HUES6 (cell line): ENCODE measurements at regions not wholly inside any gene's neighbourhood (a gene's known extent, or its start where the extent isn't known, plus 50 kb on each side); places are given as distances from the start of the nearest gene placed in this dataset.

Experiments
- H3K27ac ChIP-seq: 2 replicates; pipeline ENCODE4 v1.7.0; 2013; ENCODE audit warnings: low read depth, mild to moderate bottlenecking, low read length, inconsistent platforms
- H3K27me3 ChIP-seq: 2 replicates; pipeline ENCODE4 v1.6.1; 2013; ENCODE audit warnings: low read length; ENCODE audit not compliant: control insufficient read depth, insufficient read depth
- H3K36me3 ChIP-seq: 2 replicates; pipeline ENCODE4 v1.6.1; 2013; ENCODE audit warnings: low read length; ENCODE audit not compliant: control insufficient read depth, insufficient read depth
- H3K4me1 ChIP-seq: 2 replicates; pipeline ENCODE4 v1.6.1; 2013; ENCODE audit warnings: low read length; ENCODE audit not compliant: control insufficient read depth, insufficient read depth
- H3K4me3 ChIP-seq: 2 replicates; pipeline ENCODE4 v1.5.1; 2013; ENCODE audit warnings: low read depth, low read length
- H3K9ac ChIP-seq: one replicate; pipeline ENCODE4 v1.6.1; 2013; ENCODE audit warnings: mild to moderate bottlenecking, low read length
- H3K9me3 ChIP-seq: 2 replicates; pipeline ENCODE4 v1.6.1; 2013; ENCODE audit warnings: low read depth, low read length; ENCODE audit not compliant: control insufficient read depth, insufficient read depth

DNA sequence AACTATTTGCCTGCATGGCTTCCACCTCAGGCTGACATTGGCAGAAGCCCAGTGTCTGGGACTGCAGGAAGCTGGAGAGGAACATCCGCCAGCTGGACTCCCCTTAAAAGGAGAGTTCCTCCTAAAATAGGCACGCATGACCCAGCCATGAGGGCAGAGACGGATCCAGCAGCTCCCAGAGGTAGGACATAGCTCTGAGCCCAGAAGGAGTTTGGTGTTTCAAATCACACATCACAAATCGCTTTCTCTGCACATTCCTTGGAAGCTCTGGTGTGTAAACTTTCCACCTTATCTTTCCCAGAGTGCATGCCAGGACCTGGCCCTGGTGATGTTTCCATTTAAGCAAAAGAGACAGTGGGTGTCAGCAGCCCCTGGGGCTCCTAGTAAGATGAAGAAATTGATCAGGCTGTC lies 231.1 kb upstream of the CDH5 start:
- no peaks in the 10 kb centered on the region for H3K9me3 ChIP-seq
- H3K27me3 ChIP-seq = no peaks in the 10 kb centered on the region; the same call in 1 of the 2 replicates
- H3K36me3 ChIP-seq = no peaks in the 10 kb centered on the region
- no peak overlapping the region for H3K27ac ChIP-seq
- H3K4me3 ChIP-seq = no peak overlapping the region
- 0 out of 2 replicates have a peak, but pooled peaks cover 6% of the 10 kb centered on the region for H3K4me1 ChIP-seq
- H3K9ac ChIP-seq = no peak overlapping the region

DNA sequence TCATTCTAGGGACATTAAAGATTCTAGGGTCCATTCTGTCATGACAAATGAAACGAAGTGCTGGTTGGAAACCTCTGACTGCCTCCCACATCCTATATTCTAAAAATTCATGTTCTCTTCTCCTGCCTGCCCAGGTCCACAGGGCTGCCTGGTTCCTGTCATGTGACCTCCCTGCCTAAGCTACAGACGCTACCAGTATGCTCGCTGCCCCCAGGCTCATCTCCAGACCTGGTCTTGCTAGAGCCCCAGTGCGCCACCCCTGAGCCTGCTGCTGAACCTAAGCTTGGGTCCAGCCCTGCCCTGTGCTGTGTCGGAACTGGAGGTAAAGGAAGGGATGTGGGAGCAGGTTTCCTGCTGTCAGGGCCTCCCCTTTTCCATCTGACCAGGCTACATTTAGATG lies 231.6 kb upstream of the CDH5 start:
- Histone ChIP-seq H3K4me3 (no peak overlapping the region), H3K27ac (no peak overlapping the region), H3K36me3 (no peaks in the 10 kb centered on the region), H3K9me3 (no peaks in the 10 kb centered on the region), H3K9ac (no peak overlapping the region), H3K4me1 (0 out of 2 replicates have a peak, but pooled peaks cover 9% of the 10 kb centered on the region), H3K27me3 (no peaks in the 10 kb centered on the region; the same call in 1 of the 2 replicates)

DNA sequence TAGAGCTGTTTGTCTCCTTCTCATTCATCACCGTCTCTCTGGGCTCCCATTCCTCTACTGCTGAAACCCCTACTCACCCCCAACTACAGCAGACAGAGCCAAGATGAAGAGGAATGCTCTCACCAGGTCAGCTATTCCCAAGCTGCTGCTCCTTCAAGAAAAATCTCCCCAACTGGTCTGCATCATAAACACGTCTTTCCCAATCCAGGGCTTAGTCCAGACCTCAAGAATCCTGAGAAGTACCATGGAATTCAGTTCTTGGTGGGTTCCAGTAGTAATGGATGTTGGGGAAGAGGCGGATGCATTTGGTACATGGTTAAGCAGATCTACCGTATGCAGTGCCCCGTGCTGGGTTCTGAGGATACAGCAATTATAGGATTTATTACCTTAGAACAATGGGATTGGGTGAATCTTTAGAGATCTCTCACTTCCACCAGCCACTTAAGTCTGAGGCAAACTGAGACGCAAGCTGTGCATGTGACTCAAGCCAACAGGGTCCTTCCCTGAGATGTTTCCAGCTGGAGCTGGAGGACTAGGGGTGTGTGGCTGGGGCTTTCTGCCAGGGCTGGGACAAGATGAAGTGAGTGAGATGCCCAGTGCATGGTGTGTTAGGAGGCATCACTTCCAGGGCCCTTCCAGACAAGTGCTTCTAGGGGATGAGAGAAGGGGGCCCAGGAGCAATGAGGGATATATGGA lies 232.7 kb upstream of the CDH5 start:
- Histone ChIP-seq H3K4me1 (0 out of 2 replicates have a peak, but pooled peaks cover 9% of the 10 kb centered on the region), H3K27me3 (peaks cover 2% of the 10 kb centered on the region), H3K27ac (no peak overlapping the region)

DNA sequence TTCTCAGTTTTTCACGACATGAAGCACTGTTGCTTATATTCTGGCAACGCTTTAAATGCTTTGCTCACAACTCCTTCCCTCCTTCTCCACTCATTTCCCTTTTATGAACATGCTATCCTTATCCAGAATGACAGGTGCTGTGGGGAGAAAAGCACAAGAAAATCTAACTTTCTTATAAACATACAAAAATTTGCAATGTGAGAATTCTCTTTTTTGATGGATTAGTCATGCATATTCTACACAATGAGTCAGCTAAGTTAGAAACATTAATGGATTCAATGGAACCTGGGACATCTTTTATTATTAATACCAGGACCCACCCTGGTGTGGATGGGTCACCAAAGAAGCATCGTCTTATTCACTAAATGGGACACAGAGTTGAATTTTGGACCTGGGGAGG lies 234.6 kb upstream of the CDH5 start:
- H3K27me3 ChIP-seq = peaks cover 21% of the 10 kb centered on the region
- no peaks in the 10 kb centered on the region for H3K36me3 ChIP-seq
- H3K27ac ChIP-seq = no peak overlapping the region
- H3K9me3 ChIP-seq = no peaks in the 10 kb centered on the region
- H3K9ac ChIP-seq = no peak overlapping the region
- peaks cover 18% of the 10 kb centered on the region; the same call in 1 of the 2 replicates for H3K4me1 ChIP-seq
- no peak overlapping the region for H3K4me3 ChIP-seq

More for the DNA sequence above, 232.7 kb upstream of the CDH5 start:
- Histone ChIP-seq H3K36me3 (no peaks in the 10 kb centered on the region), H3K9me3 (no peaks in the 10 kb centered on the region), H3K4me3 (no peak overlapping the region), H3K9ac (no peak overlapping the region)

DNA sequence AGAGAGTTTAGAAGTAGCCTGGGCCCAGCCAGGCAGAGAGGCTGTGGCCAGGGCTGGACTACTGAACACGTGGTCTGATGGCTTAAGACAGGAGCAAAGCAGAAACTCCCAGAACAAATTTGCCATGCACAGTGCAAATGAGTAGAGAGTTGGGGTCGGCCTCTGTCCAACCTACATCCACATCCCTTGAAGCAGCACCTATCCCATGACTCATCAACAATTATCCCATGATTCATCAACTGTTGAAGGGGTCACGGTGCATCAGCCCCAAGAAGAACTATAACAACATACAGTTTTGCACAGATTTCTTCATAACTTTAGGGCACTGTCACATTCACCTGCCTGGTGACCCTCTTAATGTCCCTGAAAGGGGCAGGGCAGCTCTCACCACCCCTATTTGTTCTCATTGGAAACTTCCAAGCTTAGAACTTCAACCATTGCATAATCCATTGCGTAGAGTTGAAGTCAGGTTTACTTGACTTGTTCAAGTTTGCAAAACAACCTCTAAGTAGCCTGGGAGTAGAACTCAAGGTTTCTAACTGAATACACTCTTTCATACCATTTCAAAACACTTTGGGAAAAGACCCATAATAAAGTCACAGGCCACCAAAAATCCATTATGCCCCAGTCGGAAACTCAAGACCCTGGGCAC lies 235.2 kb upstream of the CDH5 start:
- Histone ChIP-seq H3K9ac (no peak overlapping the region), H3K27me3 (peaks cover 26% of the 10 kb centered on the region), H3K27ac (no peak overlapping the region), H3K36me3 (no peaks in the 10 kb centered on the region), H3K4me1 (peaks cover 18% of the 10 kb centered on the region; the same call in 1 of the 2 replicates), H3K4me3 (no peak overlapping the region), H3K9me3 (no peaks in the 10 kb centered on the region)

DNA sequence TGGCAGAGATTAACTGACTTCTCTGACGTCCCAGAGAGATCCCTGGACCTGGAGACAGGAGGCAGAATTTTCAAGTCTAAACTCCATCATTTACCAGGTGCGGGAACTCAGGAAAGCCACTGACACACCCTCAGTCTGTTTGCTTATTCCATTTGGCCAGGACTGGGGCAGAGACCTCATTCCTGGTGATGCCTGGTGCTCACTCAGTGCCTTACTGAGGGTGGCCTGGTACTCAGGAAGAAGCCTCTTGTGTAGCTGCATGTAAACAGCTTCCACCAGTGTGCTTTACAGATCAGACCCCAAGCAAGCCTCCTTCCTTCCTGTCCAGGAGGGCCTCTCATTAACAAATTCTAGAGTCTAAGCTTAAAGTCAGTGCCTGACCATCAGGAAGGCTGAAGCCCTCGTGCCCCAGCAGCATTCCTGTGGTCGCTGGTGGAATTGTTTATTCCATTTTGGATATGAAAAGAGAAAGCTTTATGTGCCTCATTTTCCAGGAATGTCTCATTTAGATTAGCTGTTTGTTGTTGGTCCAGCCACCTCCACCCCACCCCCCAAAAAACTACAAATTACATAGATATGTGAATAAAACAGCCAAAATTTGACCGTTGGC lies 236.1 kb upstream of the CDH5 start:
- Histone ChIP-seq H3K4me3 (no peak overlapping the region), H3K9ac (no peak overlapping the region), H3K4me1 (peaks cover 18% of the 10 kb centered on the region; the same call in 1 of the 2 replicates), H3K9me3 (no peaks in the 10 kb centered on the region), H3K27ac (no peak overlapping the region), H3K27me3 (peaks cover 26% of the 10 kb centered on the region), H3K36me3 (no peaks in the 10 kb centered on the region)

DNA sequence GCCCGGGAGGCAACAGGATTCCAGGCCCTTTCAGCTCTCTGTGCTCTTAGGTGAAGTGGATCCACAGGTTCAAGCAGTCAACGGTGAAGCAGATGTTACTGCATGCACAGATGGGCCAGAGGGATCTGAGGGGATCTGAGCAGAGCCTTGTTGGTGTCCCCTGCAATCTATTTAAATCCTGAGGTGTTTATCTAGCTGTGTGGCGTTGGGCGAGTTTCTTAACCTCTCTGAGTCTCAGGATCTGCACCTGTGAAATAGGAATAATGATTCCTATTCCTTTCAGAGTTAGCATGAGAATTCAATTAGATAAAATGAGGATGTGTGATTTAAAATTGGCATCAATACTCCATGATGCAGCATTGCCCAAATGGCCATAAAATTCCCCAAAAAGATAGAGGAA lies 237.3 kb upstream of the CDH5 start:
- peaks cover 26% of the 10 kb centered on the region for H3K27me3 ChIP-seq
- no peak overlapping the region for H3K27ac ChIP-seq
- no peak overlapping the region for H3K4me3 ChIP-seq
- H3K9ac ChIP-seq = no peak overlapping the region
- no peaks in the 10 kb centered on the region for H3K36me3 ChIP-seq
- H3K4me1 ChIP-seq = peaks cover 18% of the 10 kb centered on the region; the same call in 1 of the 2 replicates
- H3K9me3 ChIP-seq = no peaks in the 10 kb centered on the region

DNA sequence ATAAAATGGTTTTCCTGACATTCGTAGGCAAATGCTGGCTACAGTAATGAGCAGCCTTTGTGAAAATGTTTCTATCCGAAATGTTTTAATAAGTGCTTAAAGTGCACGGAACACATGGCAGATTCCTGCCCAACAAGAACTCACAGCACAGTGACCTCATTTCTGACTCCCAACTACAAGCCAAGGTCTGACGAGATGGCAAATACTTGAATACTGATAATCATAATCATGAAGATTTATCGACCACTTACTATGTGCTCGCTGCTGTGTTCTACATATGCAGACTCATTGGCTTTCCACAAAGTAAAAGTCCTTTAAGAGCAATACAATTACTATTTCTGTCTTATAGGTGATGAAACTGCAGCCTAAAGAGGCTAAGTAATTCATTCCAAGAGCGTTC lies 238.1 kb upstream of the CDH5 start:
- Histone ChIP-seq H3K4me3 (no peak overlapping the region), H3K9me3 (no peaks in the 10 kb centered on the region), H3K27ac (no peak overlapping the region), H3K4me1 (peaks cover 18% of the 10 kb centered on the region; the same call in 1 of the 2 replicates), H3K27me3 (peaks cover 26% of the 10 kb centered on the region), H3K36me3 (no peaks in the 10 kb centered on the region), H3K9ac (no peak overlapping the region)

DNA sequence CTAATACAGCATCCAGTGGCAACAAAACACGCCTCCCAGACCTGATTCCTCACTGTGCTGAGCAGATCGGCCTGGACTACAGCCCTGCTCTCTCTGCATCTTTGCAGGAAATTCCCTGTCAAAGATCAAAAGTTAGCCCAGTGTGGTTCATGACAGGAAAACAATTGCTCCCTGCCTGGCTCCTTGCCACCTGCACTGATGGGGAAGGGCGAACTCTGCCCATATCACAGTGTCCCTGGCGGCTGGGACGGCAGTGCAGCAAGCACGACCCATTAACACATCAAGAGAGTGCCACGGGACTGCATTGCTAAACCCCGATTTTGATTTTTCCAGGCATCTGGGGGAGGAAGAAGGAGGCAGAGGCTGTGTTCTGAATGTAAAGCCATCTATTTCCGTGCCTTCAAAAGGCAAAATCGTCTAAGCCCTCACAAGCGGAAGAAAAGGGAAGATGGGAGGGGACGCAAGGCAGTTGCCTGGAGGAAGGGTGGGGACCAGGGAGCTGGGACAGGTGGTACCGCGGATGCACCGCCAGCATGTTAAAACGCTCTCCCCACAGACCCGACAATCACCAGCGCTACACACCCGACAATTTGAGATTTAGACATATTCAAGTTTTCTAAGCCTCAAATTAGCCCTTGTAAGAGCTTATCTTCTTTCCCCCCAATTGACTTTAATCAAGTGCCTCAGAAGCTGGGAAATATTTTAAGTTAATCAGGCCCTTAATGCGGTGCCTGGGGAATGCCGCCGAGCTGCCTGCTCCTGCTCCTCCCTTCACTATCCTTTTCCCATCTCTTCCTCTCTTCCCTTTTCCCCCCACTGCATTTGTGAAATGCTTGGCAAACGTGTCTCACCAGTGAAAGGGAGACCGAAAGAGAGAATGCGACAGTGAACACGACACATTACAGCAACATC lies 238.8 kb upstream of the CDH5 start:
- Histone ChIP-seq H3K4me1 (peaks cover 18% of the 10 kb centered on the region; the same call in 1 of the 2 replicates), H3K36me3 (no peaks in the 10 kb centered on the region), H3K4me3 (peak overlapping the region; percentile 9; the same call in 1 of the 2 replicates), H3K27ac (no peak overlapping the region), H3K27me3 (peaks cover 26% of the 10 kb centered on the region), H3K9me3 (no peaks in the 10 kb centered on the region), H3K9ac (no peak overlapping the region)

DNA sequence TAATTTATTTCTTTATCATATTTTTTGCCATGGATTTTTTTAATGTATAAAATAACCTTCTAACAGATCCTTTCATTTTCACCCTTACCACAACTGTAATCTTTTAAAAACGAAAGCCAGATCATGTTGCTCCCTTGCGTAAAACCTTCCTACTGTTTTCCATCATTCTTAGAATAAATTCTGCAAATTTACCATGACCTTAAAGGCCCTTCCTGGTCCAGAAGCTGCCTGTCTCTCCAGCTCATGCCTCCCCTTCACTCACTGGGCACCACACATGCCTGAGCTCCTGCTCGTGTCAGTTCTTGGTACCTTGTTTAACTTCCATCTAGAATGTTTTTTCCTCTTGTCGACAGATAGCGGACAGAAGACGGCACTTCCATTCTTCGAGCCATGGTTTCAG lies 245.0 kb upstream of the CDH5 start:
- no peak overlapping the region for H3K9ac ChIP-seq
- no peaks in the 10 kb centered on the region for H3K9me3 ChIP-seq
- no peak overlapping the region for H3K27ac ChIP-seq
- no peaks in the 10 kb centered on the region for H3K4me1 ChIP-seq
- H3K27me3 ChIP-seq = peaks cover under 1% of the 10 kb centered on the region; the same call in 1 of the 2 replicates
- H3K4me3 ChIP-seq = no peak overlapping the region
- H3K36me3 ChIP-seq = no peaks in the 10 kb centered on the region
